ENCODE measurements at regions not wholly inside any gene's neighbourhood (a gene's known extent, or its start where the extent isn't known, plus 50 kb on each side); places are given as distances from the start of the nearest gene placed in this dataset.

- Histone ChIP-seq H3K27me3 (ENCODE audit: control insufficient read depth, insufficient read depth, low read length) (no peaks in the 10 kb centered on the region), H3K9me3 (ENCODE audit: control insufficient read depth, insufficient read depth, low read depth, low read length) (no peaks in the 10 kb centered on the region), H3K4me1 (ENCODE audit: control insufficient read depth, insufficient read depth, low read length) (no peaks in the 10 kb centered on the region), H3K36me3 (ENCODE audit: control insufficient read depth, insufficient read depth, low read length) (no peaks in the 10 kb centered on the region), H3K27ac (ENCODE audit: low read length) (no peak overlapping the region), H3K4me3 (ENCODE audit: low read depth in 2 of 2, low read length in 2 of 2) (no peak overlapping the region)
- ATAC-seq, result no peak
- intact Hi-C loops (cut with micrococcal nuclease; ENCODE audit: unreplicated experiment) (no loop called here), in situ Hi-C loops (cut with HindIII; ENCODE audit: low pct_unique_long_range_greater_than_20kb, low sequenced_read_pairs) (no loop called here)
- ChIA-PET POLR2A (no interaction called here), CTCF (no interaction called here)
- no TSS peak for BruUV-seq (replicated peaks)
- no peak for DNase-seq (ENCODE audit: low read depth, low spot score)
- no peak for TF ChIP-seq CTCF (IDR thresholded peaks at IDR 0.05)
These were observed 421.2 kb downstream of the EPHA5 start for GRCh38 chr4:65249111-65249510.

GRCh38 chr4:65242156-65242846 is 428.0 kb downstream of the EPHA5 start:
- Histone ChIP-seq H3K9me3 (ENCODE audit: control insufficient read depth, insufficient read depth, low read depth, low read length) (no peaks in the 10 kb centered on the region), H3K27ac (ENCODE audit: low read length) (no peak overlapping the region), H3K36me3 (ENCODE audit: control insufficient read depth, insufficient read depth, low read length) (no peaks in the 10 kb centered on the region), H3K4me1 (ENCODE audit: control insufficient read depth, insufficient read depth, low read length) (no peaks in the 10 kb centered on the region), H3K4me3 (ENCODE audit: low read depth in 2 of 2, low read length in 2 of 2) (no peak overlapping the region), H3K27me3 (ENCODE audit: control insufficient read depth, insufficient read depth, low read length) (no peaks in the 10 kb centered on the region)
- in situ Hi-C loops (cut with HindIII; ENCODE audit: low pct_unique_long_range_greater_than_20kb, low sequenced_read_pairs) (no loop called here), intact Hi-C loops (cut with micrococcal nuclease; ENCODE audit: unreplicated experiment) (no loop called here)
- ChIA-PET CTCF (no interaction called here), POLR2A (no interaction called here)
- no peak for ATAC-seq
- BruUV-seq (replicated peaks), result no TSS peak
- DNase-seq (ENCODE audit: low read depth, low spot score), result no peak
- TF ChIP-seq POLR2AphosphoS5 (IDR thresholded peaks at IDR 0.05; ENCODE audit: low read depth, low read length), result no peak
- TF ChIP-seq SIN3A (IDR thresholded peaks at IDR 0.05; ENCODE audit: borderline replicate concordance, insufficient read depth, low read depth, low read length), result no peak

GRCh38 chr4:65241257-65241997 is 428.9 kb downstream of the EPHA5 start:
- Histone ChIP-seq H3K36me3 (ENCODE audit: control insufficient read depth, insufficient read depth, low read length) (no peaks in the 10 kb centered on the region), H3K4me1 (ENCODE audit: control insufficient read depth, insufficient read depth, low read length) (no peaks in the 10 kb centered on the region), H3K27ac (ENCODE audit: low read length) (no peak overlapping the region), H3K4me3 (ENCODE audit: low read depth in 2 of 2, low read length in 2 of 2) (no peak overlapping the region), H3K9me3 (ENCODE audit: control insufficient read depth, insufficient read depth, low read depth, low read length) (no peaks in the 10 kb centered on the region), H3K27me3 (ENCODE audit: control insufficient read depth, insufficient read depth, low read length) (no peaks in the 10 kb centered on the region)
- TF ChIP-seq POLR2AphosphoS5 (IDR thresholded peaks at IDR 0.05; ENCODE audit: low read depth, low read length) (no peak), REST (IDR thresholded peaks at IDR 0.05; ENCODE audit: insufficient read depth in 1 of 2, low read depth in 2 of 2, low read length in 1 of 2) (no peak)
- ATAC-seq (no peak), DNase-seq (ENCODE audit: low read depth, low spot score) (no peak)
- no TSS peak for BruUV-seq (replicated peaks)
- in situ Hi-C loops (cut with HindIII; ENCODE audit: low pct_unique_long_range_greater_than_20kb, low sequenced_read_pairs) (no loop called here), intact Hi-C loops (cut with micrococcal nuclease; ENCODE audit: unreplicated experiment) (no loop called here)
- ChIA-PET CTCF (no interaction called here), POLR2A (no interaction called here)

Data from Panc1 (cell line).